ENCODE measurements at regions not wholly inside any gene's neighbourhood (a gene's known extent, or its start where the extent isn't known, plus 50 kb on each side); places are given as distances from the start of the nearest gene placed in this dataset.

DNA sequence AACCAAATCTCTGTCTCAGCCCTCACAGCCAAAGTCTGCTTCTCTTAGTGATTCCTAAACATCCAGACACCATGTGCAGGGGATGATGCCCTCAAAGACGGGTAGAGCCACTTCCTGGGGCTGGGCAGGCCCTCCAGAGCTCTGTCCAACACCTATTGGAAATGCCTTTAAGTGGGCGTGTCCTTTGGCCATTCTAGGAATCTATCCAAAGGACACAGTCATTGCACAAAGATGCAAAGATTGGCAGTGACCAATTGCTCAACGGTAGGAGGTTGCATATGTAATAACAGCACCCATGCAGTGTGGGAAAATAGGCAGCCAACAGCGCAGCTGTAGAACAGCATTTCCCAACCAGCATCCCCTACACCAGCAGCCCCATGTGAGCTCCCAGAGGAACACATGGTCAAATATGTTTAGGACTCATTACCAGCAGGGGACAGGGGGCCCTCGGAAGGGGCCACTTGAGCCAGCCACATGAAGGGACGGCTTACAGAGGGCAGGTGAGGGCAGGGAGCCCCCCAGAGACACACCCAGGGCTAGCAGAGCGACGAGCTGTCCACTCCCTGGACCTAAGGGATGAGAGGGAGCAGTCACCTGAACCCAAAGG, 142.8 kb upstream of the IQSEC1 start:
- no peak for TF ChIP-seq POLR2A (IDR thresholded peaks at IDR 0.05)
- TF ChIP-seq, protein P1, sequence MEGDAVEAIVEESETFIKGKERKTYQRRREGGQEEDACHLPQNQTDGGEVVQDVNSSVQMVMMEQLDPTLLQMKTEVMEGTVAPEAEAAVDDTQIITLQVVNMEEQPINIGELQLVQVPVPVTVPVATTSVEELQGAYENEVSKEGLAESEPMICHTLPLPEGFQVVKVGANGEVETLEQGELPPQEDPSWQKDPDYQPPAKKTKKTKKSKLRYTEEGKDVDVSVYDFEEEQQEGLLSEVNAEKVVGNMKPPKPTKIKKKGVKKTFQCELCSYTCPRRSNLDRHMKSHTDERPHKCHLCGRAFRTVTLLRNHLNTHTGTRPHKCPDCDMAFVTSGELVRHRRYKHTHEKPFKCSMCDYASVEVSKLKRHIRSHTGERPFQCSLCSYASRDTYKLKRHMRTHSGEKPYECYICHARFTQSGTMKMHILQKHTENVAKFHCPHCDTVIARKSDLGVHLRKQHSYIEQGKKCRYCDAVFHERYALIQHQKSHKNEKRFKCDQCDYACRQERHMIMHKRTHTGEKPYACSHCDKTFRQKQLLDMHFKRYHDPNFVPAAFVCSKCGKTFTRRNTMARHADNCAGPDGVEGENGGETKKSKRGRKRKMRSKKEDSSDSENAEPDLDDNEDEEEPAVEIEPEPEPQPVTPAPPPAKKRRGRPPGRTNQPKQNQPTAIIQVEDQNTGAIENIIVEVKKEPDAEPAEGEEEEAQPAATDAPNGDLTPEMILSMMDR (IDR thresholded peaks at IDR 0.05), result no peak

All from Peyer's patch (tissue), 4 donors.